Suprapubic skin (tissue), 3 donors: ENCODE measurements at regions not wholly inside any gene's neighbourhood (a gene's known extent, or its start where the extent isn't known, plus 50 kb on each side); places are given as distances from the start of the nearest gene placed in this dataset.

Experiments used
- CTCF ChIP-seq, 2 donors: fragments of 200-600 bp in 1 of 2; fragments of 450-650 bp in 1 of 2; sonication (generic) in 1 of 2; IDR thresholded peaks; one replicate each; pipeline ENCODE4 v1.5.1; 2016 to 2019; ENCODE audit warnings: antibody characterized with exemption in 2 of 2, mild to moderate bottlenecking in 1 of 2, moderate library complexity in 1 of 2
- POLR2AphosphoS5 ChIP-seq, 3 donors: sonication (generic); formaldehyde crosslinking; IDR thresholded peaks; one replicate each; pipeline ENCODE4 v1.6.1; 2017; ENCODE audit warnings: antibody characterized with exemption in 3 of 3

GRCh38 chr5:9743507-9743906 lies 113.4 kb upstream of the TAS2R1 start:
- TF ChIP-seq CTCF (IDR thresholded peaks at IDR 0.05) (no peak), POLR2AphosphoS5 (IDR thresholded peaks at IDR 0.05) (no peak)
